ENCODE measurements at regions not wholly inside any gene's neighbourhood (a gene's known extent, or its start where the extent isn't known, plus 50 kb on each side); places are given as distances from the start of the nearest gene placed in this dataset.

- ChIA-PET CTCF (ENCODE audit: low intra/inter-chr PET ratio) (no interaction called here), POLR2A (no interaction called here)
- H3K4me1 ChIP-seq (replicated peaks in 1 of 2; ENCODE audit: control insufficient read depth in 2 of 2, insufficient read depth in 2 of 2, low read length in 2 of 2), result no peaks in the 10 kb centered on the region
- FAIRE-seq (no peak), ATAC-seq (no peak), DNase-seq (ENCODE audit: extremely low read depth in 1 of 4, low spot score in 3 of 4) (no peak)
- in situ Hi-C loops (cut with MboI) (no loop called here), intact Hi-C loops (cut with micrococcal nuclease) (no loop called here)
- no peaks in the 10 kb centered on the region for H4K20me1 ChIP-seq (replicated peaks; ENCODE audit: control insufficient read depth, insufficient read depth, low read length)
- H3K9me3 ChIP-seq (replicated peaks; ENCODE audit: control insufficient read depth, insufficient read depth, low read depth, low read length), result no peaks in the 10 kb centered on the region
- no peaks in the 10 kb centered on the region for H3K36me3 ChIP-seq (ENCODE audit: control insufficient read depth, insufficient read depth, low read length)
- no peak overlapping the region for H3K4me2 ChIP-seq (ENCODE audit: insufficient read depth, low read length)
- no peak overlapping the region for H2AFZ ChIP-seq (ENCODE audit: low read depth, low read length)
- BruUV-seq (replicated peaks), result no TSS peak
- no peaks in the 10 kb centered on the region for H3K27me3 ChIP-seq (ENCODE audit: control insufficient read depth in 2 of 2, insufficient read depth in 2 of 2, low read length in 2 of 2)
- no peak overlapping the region for H3K4me3 ChIP-seq
- no peak overlapping the region for H3K27ac ChIP-seq (ENCODE audit: extremely low read depth, low read depth, low read length)
- TF ChIP-seq CREB3 (tag; conservative IDR thresholded peaks at IDR 0.05; ENCODE audit: low read depth) (no peak), ZNF57 (CRISPR knock-in tag; IDR thresholded peaks at IDR 0.05) (no peak), ZNF140 (CRISPR knock-in tag; IDR thresholded peaks at IDR 0.05) (no peak)
- H3K9me1 ChIP-seq (ENCODE audit: control insufficient read depth, insufficient read depth, low read length), result no peaks in the 10 kb centered on the region
- 0% methylated on average over 6 of the region's 6 CpGs for WGBS (ENCODE audit: insufficient coverage, low coverage, missing lambda C conversion rate)
- H3K79me2 ChIP-seq (ENCODE audit: control insufficient read depth, insufficient read depth, low read length), result no peaks in the 10 kb centered on the region
- H3K9ac ChIP-seq (ENCODE audit: insufficient read depth in 1 of 2, low read depth in 2 of 2, low read length in 2 of 2), result no peak overlapping the region
Observed at GRCh38 chrX:100494646-100495370, 84.7 kb upstream of the PCDH19 start.

GRCh38 chrX:100491174-100491573 is 81.1 kb upstream of the PCDH19 start:
- H3K9me3 ChIP-seq (replicated peaks; ENCODE audit: control insufficient read depth, insufficient read depth, low read depth, low read length), result no peaks in the 10 kb centered on the region
- ATAC-seq (no peak), DNase-seq (ENCODE audit: extremely low read depth in 1 of 4, low spot score in 3 of 4) (no peak), FAIRE-seq (no peak)
- ChIA-PET CTCF (ENCODE audit: low intra/inter-chr PET ratio) (no interaction called here), POLR2A (no interaction called here)
- H3K4me1 ChIP-seq (replicated peaks in 1 of 2; ENCODE audit: control insufficient read depth in 2 of 2, insufficient read depth in 2 of 2, low read length in 2 of 2), result no peaks in the 10 kb centered on the region
- no peak overlapping the region for H2AFZ ChIP-seq (ENCODE audit: low read depth, low read length)
- in situ Hi-C loops (cut with MboI), result no loop called here
- no peak overlapping the region for H3K27ac ChIP-seq (ENCODE audit: extremely low read depth, low read depth, low read length)
- no peak overlapping the region for H3K4me3 ChIP-seq
- no peaks in the 10 kb centered on the region for H4K20me1 ChIP-seq (replicated peaks; ENCODE audit: control insufficient read depth, insufficient read depth, low read length)
- WGBS (ENCODE audit: insufficient coverage, low coverage, missing lambda C conversion rate), result 0% methylated on average over 1 of the region's 1 CpG
- no peaks in the 10 kb centered on the region for H3K27me3 ChIP-seq (ENCODE audit: control insufficient read depth in 2 of 2, insufficient read depth in 2 of 2, low read length in 2 of 2)
- H3K36me3 ChIP-seq (ENCODE audit: control insufficient read depth, insufficient read depth, low read length), result no peaks in the 10 kb centered on the region
- no peak overlapping the region for H3K9ac ChIP-seq (ENCODE audit: insufficient read depth in 1 of 2, low read depth in 2 of 2, low read length in 2 of 2)
- no peak overlapping the region for H3K4me2 ChIP-seq (ENCODE audit: insufficient read depth, low read length)
- no TSS peak for BruUV-seq (replicated peaks)
- intact Hi-C loops (cut with micrococcal nuclease), result no loop called here
- H3K79me2 ChIP-seq (ENCODE audit: control insufficient read depth, insufficient read depth, low read length), result no peaks in the 10 kb centered on the region
- no peaks in the 10 kb centered on the region for H3K9me1 ChIP-seq (ENCODE audit: control insufficient read depth, insufficient read depth, low read length)
- TF ChIP-seq RERE (CRISPR knock-in tag; IDR thresholded peaks at IDR 0.05; ENCODE audit: borderline replicate concordance) (no peak), BHLHE40 (IDR thresholded peaks at IDR 0.05; ENCODE audit: low read length) (no peak), HOMEZ (CRISPR knock-in tag; IDR thresholded peaks at IDR 0.05) (no peak), SRSF9 (IDR thresholded peaks at IDR 0.05; ENCODE audit: borderline replicate concordance, low read depth, low read length) (no peak)
